WTC11 (cell line): ENCODE measurements at regions not wholly inside any gene's neighbourhood (a gene's known extent, or its start where the extent isn't known, plus 50 kb on each side); places are given as distances from the start of the nearest gene placed in this dataset.

Source experiments
- ATAC-seq: fragments of 200-7000 bp; cut with Tn5 transposase; 2 replicates; pipeline ENCODE4 v1.10.0; 2021; ENCODE audit warnings: mild to moderate bottlenecking, moderate library complexity
- CTCF ChIA-PET: fragments of 300-600 bp; sonication (Branson Sonifier 250); formaldehyde crosslinking; loops from one replicate; lab custom pipeline; 2021; ENCODE audit warnings: antibody characterized with exemption; lab: Charles Lee
- POLR2A ChIA-PET: fragments of 350-600 bp; sonication (Branson Sonifier 250); formaldehyde crosslinking; loops from one replicate; lab custom pipeline; 2021; ENCODE audit warnings: antibody characterized with exemption; lab: Charles Lee
- DNase-seq: peaks from one replicate; pipeline ENCODE4 v3.0.0; 2021; ENCODE audit warnings: low spot score
- H3K27ac Mint-ChIP-seq: 2 replicates; pipeline ENCODE4 v1.8.0; 2021; ENCODE audit warnings: mixed read lengths
- H3K27me3 Mint-ChIP-seq: 2 replicates; pipeline ENCODE4 v1.8.0; 2021; ENCODE audit warnings: low read depth, mild to moderate bottlenecking, moderate library complexity, mixed read lengths
- H3K36me3 Mint-ChIP-seq: 2 replicates; pipeline ENCODE4 v1.8.0; 2021; ENCODE audit warnings: mixed read lengths
- H3K4me1 Mint-ChIP-seq: 2 replicates; pipeline ENCODE4 v1.8.0; 2022; ENCODE audit warnings: mixed read lengths
- H3K4me3 Mint-ChIP-seq: 2 replicates; pipeline ENCODE4 v1.8.0; 2021; ENCODE audit warnings: mild to moderate bottlenecking, moderate library complexity, mixed read lengths
- H3K9me3 Mint-ChIP-seq: 2 replicates; pipeline ENCODE4 v1.8.0; 2021; ENCODE audit warnings: mixed read lengths
- CBFB ChIP-seq: sonication (generic); formaldehyde crosslinking; IDR thresholded peaks from 2 replicates; pipeline ENCODE4 v1.8.1; 2022; ENCODE audit warnings: mild to moderate bottlenecking, low read depth, missing genetic modification reagents
- CREB1 ChIP-seq: sonication (generic); formaldehyde crosslinking; IDR thresholded peaks from 2 replicates; pipeline ENCODE4 v1.8.0; 2023; ENCODE audit warnings: mild to moderate bottlenecking, missing genetic modification reagents
- ELF4 ChIP-seq: sonication (generic); formaldehyde crosslinking; IDR thresholded peaks from 2 replicates; pipeline ENCODE4 v1.8.1; 2022; ENCODE audit warnings: low read depth, mild to moderate bottlenecking, moderate library complexity, missing genetic modification reagents
- FOXK1 ChIP-seq: sonication (generic); formaldehyde crosslinking; IDR thresholded peaks from 2 replicates; pipeline ENCODE4 v1.8.0; 2022; ENCODE audit warnings: mild to moderate bottlenecking, moderate library complexity, missing genetic modification reagents
- GTF2I ChIP-seq: fragments of 250-450 bp; sonication (Bioruptor Pico); conservative IDR thresholded peaks from 2 replicates; pipeline ENCODE4 v1.4.0; 2021; ENCODE audit warnings: mild to moderate bottlenecking
- IRF1 ChIP-seq: sonication (generic); formaldehyde crosslinking; IDR thresholded peaks from 2 replicates; pipeline ENCODE4 v1.8.0; 2023; ENCODE audit warnings: missing genetic modification reagents
- IRF2 ChIP-seq: sonication (generic); formaldehyde crosslinking; IDR thresholded peaks from 2 replicates; pipeline ENCODE4 v1.8.0; 2022; ENCODE audit warnings: low read depth, missing genetic modification reagents, borderline replicate concordance
- JAZF1 ChIP-seq: fragments of 250-450 bp; sonication (Bioruptor Pico); IDR thresholded peaks from 2 replicates; pipeline ENCODE4 v1.9.0; 2021; ENCODE audit warnings: moderate library complexity, mild to moderate bottlenecking, inconsistent platforms
- NFATC4 ChIP-seq: fragments of 250-450 bp; sonication (Bioruptor Pico); IDR thresholded peaks from 2 replicates; pipeline ENCODE4 v1.9.0; 2021; ENCODE audit warnings: mild to moderate bottlenecking
- NFYB ChIP-seq: sonication (generic); formaldehyde crosslinking; conservative IDR thresholded peaks from 2 replicates; pipeline ENCODE4 v1.8.0; 2022; ENCODE audit warnings: low read depth, missing genetic modification reagents
- OVOL2 ChIP-seq: fragments of 250-450 bp; sonication (Bioruptor Pico); IDR thresholded peaks from 2 replicates; pipeline ENCODE4 v1.9.0; 2021; ENCODE audit warnings: mild to moderate bottlenecking, borderline replicate concordance
- SMAD4 ChIP-seq: sonication (generic); formaldehyde crosslinking; IDR thresholded peaks from 2 replicates; pipeline ENCODE4 v1.8.0; 2022; ENCODE audit warnings: mild to moderate bottlenecking, missing genetic modification reagents
- TCF7 ChIP-seq: sonication (generic); formaldehyde crosslinking; IDR thresholded peaks from 2 replicates; pipeline ENCODE4 v1.8.0; 2022; ENCODE audit warnings: mild to moderate bottlenecking, low read depth, missing genetic modification reagents, moderate library complexity
- ZNF219 ChIP-seq: sonication (generic); formaldehyde crosslinking; IDR thresholded peaks from 2 replicates; pipeline ENCODE4 v1.8.0; 2023; ENCODE audit warnings: missing genetic modification reagents, mild to moderate bottlenecking, borderline replicate concordance
- ZNF232 ChIP-seq: sonication (generic); formaldehyde crosslinking; IDR thresholded peaks from 2 replicates; pipeline ENCODE4 v1.8.0; 2022; ENCODE audit warnings: mild to moderate bottlenecking, missing genetic modification reagents
- TF ChIP-seq, protein P1 (sequence below): sonication (generic); formaldehyde crosslinking; IDR thresholded peaks from 2 replicates; pipeline ENCODE4 v1.8.1; 2023; ENCODE audit warnings: mild to moderate bottlenecking, missing genetic modification reagents, moderate library complexity
- TF ChIP-seq, protein P2 (sequence below): sonication (generic); formaldehyde crosslinking; IDR thresholded peaks from 2 replicates; pipeline ENCODE4 v1.8.1; 2022; ENCODE audit warnings: missing genetic modification reagents, borderline replicate concordance

GRCh38 chr5:73266925-73267765 lies 94.2 kb downstream of the TMEM174 start:
- no peak for TF ChIP-seq ZNF219 (CRISPR knock-in tag)
- TF ChIP-seq OVOL2 (CRISPR knock-in tag) = no peak
- no peak for TF ChIP-seq CBFB (CRISPR knock-in tag)
- TF ChIP-seq TCF7 (CRISPR knock-in tag) = no peak
- TF ChIP-seq NFYB = no peak
- TF ChIP-seq IRF1 = no peak
- no peak for TF ChIP-seq CREB1 (CRISPR knock-in tag)
- Mint-ChIP-seq H3K4me3 (no peak overlapping the region), H3K36me3 (no peaks in the 10 kb centered on the region), H3K27me3 (peaks cover 8% of the 10 kb centered on the region), H3K9me3 (no peaks in the 10 kb centered on the region), H3K27ac (no peak overlapping the region), H3K4me1 (peaks cover 18% of the 10 kb centered on the region)
- ChIA-PET POLR2A (no interaction called here), CTCF (interaction anchor here (0.7 to 3.3 kb wide), 7 partner anchors 20 to 115 kb away, joined by 3 to 11 read pairs (median 4); no protein-coding TSS in a partner anchor)
- ATAC-seq (no peak), DNase-seq (no peak)

GRCh38 chr5:73266176-73266738 lies 93.3 kb downstream of the TMEM174 start:
- Mint-ChIP-seq H3K27me3 (peaks cover 9% of the 10 kb centered on the region), H3K27ac (no peak overlapping the region), H3K4me3 (no peak overlapping the region), H3K9me3 (no peaks in the 10 kb centered on the region), H3K4me1 (peaks cover 18% of the 10 kb centered on the region), H3K36me3 (no peaks in the 10 kb centered on the region)
- DNase-seq (no peak), ATAC-seq (peak; percentile 48)
- TF ChIP-seq ELF4 (CRISPR knock-in tag) = no peak
- no peak for TF ChIP-seq FOXK1 (CRISPR knock-in tag)
- TF ChIP-seq SMAD4 (CRISPR knock-in tag) = no peak
- TF ChIP-seq ZNF232 (CRISPR knock-in tag) = no peak
- no peak for TF ChIP-seq JAZF1
- TF ChIP-seq, protein P1, sequence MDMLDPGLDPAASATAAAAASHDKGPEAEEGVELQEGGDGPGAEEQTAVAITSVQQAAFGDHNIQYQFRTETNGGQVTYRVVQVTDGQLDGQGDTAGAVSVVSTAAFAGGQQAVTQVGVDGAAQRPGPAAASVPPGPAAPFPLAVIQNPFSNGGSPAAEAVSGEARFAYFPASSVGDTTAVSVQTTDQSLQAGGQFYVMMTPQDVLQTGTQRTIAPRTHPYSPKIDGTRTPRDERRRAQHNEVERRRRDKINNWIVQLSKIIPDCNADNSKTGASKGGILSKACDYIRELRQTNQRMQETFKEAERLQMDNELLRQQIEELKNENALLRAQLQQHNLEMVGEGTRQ (CRISPR knock-in tag) = no peak
- TF ChIP-seq, protein P2, sequence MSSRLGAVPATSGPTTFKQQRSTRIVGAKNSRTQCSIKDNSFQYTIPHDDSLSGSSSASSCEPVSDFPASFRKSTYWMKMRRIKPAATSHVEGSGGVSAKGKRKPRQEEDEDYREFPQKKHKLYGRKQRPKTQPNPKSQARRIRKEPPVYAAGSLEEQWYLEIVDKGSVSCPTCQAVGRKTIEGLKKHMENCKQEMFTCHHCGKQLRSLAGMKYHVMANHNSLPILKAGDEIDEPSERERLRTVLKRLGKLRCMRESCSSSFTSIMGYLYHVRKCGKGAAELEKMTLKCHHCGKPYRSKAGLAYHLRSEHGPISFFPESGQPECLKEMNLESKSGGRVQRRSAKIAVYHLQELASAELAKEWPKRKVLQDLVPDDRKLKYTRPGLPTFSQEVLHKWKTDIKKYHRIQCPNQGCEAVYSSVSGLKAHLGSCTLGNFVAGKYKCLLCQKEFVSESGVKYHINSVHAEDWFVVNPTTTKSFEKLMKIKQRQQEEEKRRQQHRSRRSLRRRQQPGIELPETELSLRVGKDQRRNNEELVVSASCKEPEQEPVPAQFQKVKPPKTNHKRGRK (CRISPR knock-in tag) = no peak
- TF ChIP-seq IRF2 (CRISPR knock-in tag) = no peak
- ChIA-PET POLR2A (no interaction called here), CTCF (interaction anchor here (0.6 to 3.3 kb wide), 7 partner anchors 9 to 116 kb away, joined by 3 to 11 read pairs (median 3); no protein-coding TSS in a partner anchor)

DNA sequence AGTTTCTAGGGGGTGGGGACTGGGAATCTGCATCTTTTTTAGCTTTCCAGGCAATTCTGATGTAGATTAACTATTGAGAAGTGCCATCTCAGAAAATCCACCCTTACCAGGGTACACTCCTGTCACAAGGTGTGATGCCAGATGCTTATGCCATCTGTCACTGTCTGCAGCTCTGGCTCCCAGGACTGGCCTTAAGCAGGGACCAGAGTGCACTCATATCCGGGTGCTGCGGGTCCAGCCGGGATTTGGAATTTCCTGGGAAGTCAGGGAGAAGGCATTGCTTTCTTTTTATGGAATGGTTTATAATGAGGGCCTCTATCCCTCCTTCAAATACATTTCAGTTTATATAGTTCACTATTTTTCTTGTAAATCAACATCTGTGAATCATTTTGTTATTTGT lies 92.6 kb downstream of the TMEM174 start:
- TF ChIP-seq OVOL2 (CRISPR knock-in tag) (no peak), NFATC4 (CRISPR knock-in tag) (no peak), GTF2I (no peak)
- Mint-ChIP-seq H3K4me3 (no peak overlapping the region), H3K4me1 (peaks cover 18% of the 10 kb centered on the region), H3K27me3 (peaks cover 9% of the 10 kb centered on the region), H3K9me3 (no peaks in the 10 kb centered on the region), H3K36me3 (no peaks in the 10 kb centered on the region), H3K27ac (no peak overlapping the region)
- ATAC-seq = no peak
- ChIA-PET CTCF (interaction anchor here (0.6 to 3.3 kb wide), 4 partner anchors 9 to 49 kb away, joined by 3 to 11 read pairs (median 3); no protein-coding TSS in a partner anchor), POLR2A (no interaction called here)
- no peak for DNase-seq
